ENCODE measurements at regions not wholly inside any gene's neighbourhood (a gene's known extent, or its start where the extent isn't known, plus 50 kb on each side); places are given as distances from the start of the nearest gene placed in this dataset.
"Not testable (repeated sequence)": the region's sequence is repeated elsewhere in the genome, so short reads cannot be mapped to it uniquely, and the experiment has no call there.

GRCh38 chr11:39628311-39628710 lies 1831.1 kb downstream of the LRRC4C start:
- H3K36me3 ChIP-seq: no peaks in the 10 kb centered on the region
- TF ChIP-seq POLR2A (IDR thresholded peaks at IDR 0.05): no peak
- TF ChIP-seq CTCF (IDR thresholded peaks at IDR 0.05): no peak
- no peak for TF ChIP-seq POLR2AphosphoS5 (IDR thresholded peaks at IDR 0.05; ENCODE audit: insufficient read depth in 1 of 2, low read depth in 1 of 2)

GRCh38 chr11:39620309-39620708 lies 1839.1 kb downstream of the LRRC4C start:
- H3K9me3 ChIP-seq; intact Hi-C loops (cut with DNase I); H3K4me3 ChIP-seq; H3K4me1 ChIP-seq; H3K36me3 ChIP-seq; H3K27ac ChIP-seq; DNase-seq (ENCODE audit: extremely low spot score in 2 of 2); H3K27me3 ChIP-seq: not testable (repeated sequence)

More at GRCh38 chr11:39628311-39628710, 1831.1 kb downstream of the LRRC4C start:
- H3K4me3 ChIP-seq: no peak overlapping the region
- intact Hi-C loops (cut with DNase I): no loop called here
- DNase-seq (ENCODE audit: extremely low spot score in 2 of 2): no peak
- H3K27me3 ChIP-seq: no peaks in the 10 kb centered on the region
- no peaks in the 10 kb centered on the region for H3K9me3 ChIP-seq
- H3K4me1 ChIP-seq: no peaks in the 10 kb centered on the region
- no peak overlapping the region for H3K27ac ChIP-seq

- no peaks in the 10 kb centered on the region for H3K36me3 ChIP-seq
- H3K4me1 ChIP-seq: no peaks in the 10 kb centered on the region
- no peak overlapping the region for H3K27ac ChIP-seq
- H3K9me3 ChIP-seq: no peaks in the 10 kb centered on the region
- no peak for TF ChIP-seq POLR2A (IDR thresholded peaks at IDR 0.05)
- TF ChIP-seq POLR2AphosphoS5 (IDR thresholded peaks at IDR 0.05; ENCODE audit: insufficient read depth in 1 of 2, low read depth in 1 of 2): no peak
- TF ChIP-seq CTCF (IDR thresholded peaks at IDR 0.05): no peak
- no peak overlapping the region for H3K4me3 ChIP-seq
- intact Hi-C loops (cut with DNase I): no loop called here
- H3K27me3 ChIP-seq: no peaks in the 10 kb centered on the region
- no peak for DNase-seq (ENCODE audit: extremely low spot score in 2 of 2)
Measured at GRCh38 chr11:39617971-39618370, 1841.5 kb downstream of the LRRC4C start.

- intact Hi-C loops (cut with DNase I): no loop called here
- Histone ChIP-seq H3K36me3 (no peaks in the 10 kb centered on the region), H3K9me3 (no peaks in the 10 kb centered on the region), H3K4me3 (no peak overlapping the region), H3K27ac (no peak overlapping the region), H3K27me3 (no peaks in the 10 kb centered on the region), H3K4me1 (no peaks in the 10 kb centered on the region)
- DNase-seq (ENCODE audit: extremely low spot score in 2 of 2): no peak
- TF ChIP-seq CTCF (IDR thresholded peaks at IDR 0.05) (no peak), POLR2A (IDR thresholded peaks at IDR 0.05) (no peak), POLR2AphosphoS5 (IDR thresholded peaks at IDR 0.05; ENCODE audit: insufficient read depth in 1 of 2, low read depth in 1 of 2) (no peak)
Measured at GRCh38 chr11:39589391-39589790, 1870.1 kb downstream of the LRRC4C start.

GRCh38 chr11:39586036-39586435 lies 1873.4 kb downstream of the LRRC4C start:
- no peak for TF ChIP-seq POLR2AphosphoS5 (IDR thresholded peaks at IDR 0.05; ENCODE audit: insufficient read depth in 1 of 2, low read depth in 1 of 2)
- TF ChIP-seq CTCF (IDR thresholded peaks at IDR 0.05): no peak
- no peak for TF ChIP-seq POLR2A (IDR thresholded peaks at IDR 0.05)
- H3K4me1 ChIP-seq: no peaks in the 10 kb centered on the region
- no peaks in the 10 kb centered on the region for H3K9me3 ChIP-seq
- no peaks in the 10 kb centered on the region for H3K27me3 ChIP-seq
- DNase-seq (ENCODE audit: extremely low spot score in 2 of 2): no peak
- no peaks in the 10 kb centered on the region for H3K36me3 ChIP-seq
- H3K27ac ChIP-seq: no peak overlapping the region
- H3K4me3 ChIP-seq: no peak overlapping the region
- intact Hi-C loops (cut with DNase I): no loop called here

- H3K4me1 ChIP-seq: no peaks in the 10 kb centered on the region
- H3K4me3 ChIP-seq: no peak overlapping the region
- intact Hi-C loops (cut with DNase I): no loop called here
- DNase-seq (ENCODE audit: extremely low spot score in 2 of 2): no peak
- no peak overlapping the region for H3K27ac ChIP-seq
- H3K36me3 ChIP-seq: no peaks in the 10 kb centered on the region
- no peaks in the 10 kb centered on the region for H3K27me3 ChIP-seq
- H3K9me3 ChIP-seq: no peaks in the 10 kb centered on the region
- no peak for TF ChIP-seq POLR2A (IDR thresholded peaks at IDR 0.05)
- no peak for TF ChIP-seq CTCF (IDR thresholded peaks at IDR 0.05)
- no peak for TF ChIP-seq POLR2AphosphoS5 (IDR thresholded peaks at IDR 0.05; ENCODE audit: insufficient read depth in 1 of 2, low read depth in 1 of 2)
Measured at GRCh38 chr11:39571081-39571480, 1888.4 kb downstream of the LRRC4C start.
